HT-29 (cell line): ENCODE measurements at regions not wholly inside any gene's neighbourhood (a gene's known extent, or its start where the extent isn't known, plus 50 kb on each side); places are given as distances from the start of the nearest gene placed in this dataset.
A peak's percentile ranks its signal among the peaks of the same experiment; 100 is the strongest.

Source experiments
- DNase-seq: peaks from one replicate; pipeline ENCODE4 v3.0.0-alpha.2; 2015; ENCODE audit warnings: low spot score

DNA sequence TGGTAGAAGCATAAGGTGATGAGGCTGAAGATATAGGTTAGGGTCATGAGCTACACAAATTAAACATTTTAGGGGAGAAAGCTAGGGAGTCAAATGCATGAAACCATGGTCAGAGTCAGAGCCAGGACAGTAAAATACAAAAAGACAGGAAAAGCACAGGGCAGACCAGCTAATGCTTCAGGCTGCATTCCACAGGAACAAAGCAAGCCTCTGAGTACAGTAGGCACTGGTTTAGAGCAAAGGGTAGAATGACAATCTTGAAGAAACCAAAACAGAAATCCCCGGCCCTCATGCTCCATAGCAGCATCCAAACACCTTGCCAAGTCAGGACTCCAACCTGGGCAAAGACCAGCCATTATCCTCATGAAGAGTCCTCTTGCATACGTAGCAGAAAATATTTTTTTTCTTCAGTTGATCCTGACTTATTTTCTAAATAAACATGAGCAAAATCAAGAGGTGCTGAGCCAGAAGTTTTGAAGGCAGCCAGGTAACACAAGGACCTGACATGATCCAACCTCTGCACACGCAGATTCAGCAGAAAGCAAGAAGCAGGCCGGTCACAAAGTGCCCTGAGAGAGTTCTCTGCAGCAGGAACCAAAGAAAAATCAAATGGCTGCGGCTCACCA lies 273.1 kb downstream of the TTLL7 start:
- no peak for DNase-seq

DNA sequence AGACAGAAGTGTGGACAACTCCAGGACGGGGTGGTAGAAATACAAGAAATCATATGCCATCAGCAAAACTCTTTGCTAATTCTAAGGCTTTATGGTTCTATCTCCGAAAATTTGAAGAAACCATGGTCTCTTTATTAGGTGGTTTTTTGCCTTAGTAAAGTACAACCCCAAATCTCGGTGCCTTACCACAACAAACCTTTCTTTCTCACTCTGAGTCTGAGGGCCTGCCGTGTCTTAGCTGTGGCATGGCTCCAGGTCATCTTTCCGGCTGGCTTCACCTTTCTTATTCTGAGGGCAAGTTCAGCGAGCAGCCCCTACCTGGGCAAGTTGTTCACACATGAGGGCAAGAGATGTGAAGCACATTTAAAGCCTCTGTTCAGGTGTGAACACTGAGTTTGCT lies 280.6 kb downstream of the TTLL7 start:
- no peak for DNase-seq

DNA sequence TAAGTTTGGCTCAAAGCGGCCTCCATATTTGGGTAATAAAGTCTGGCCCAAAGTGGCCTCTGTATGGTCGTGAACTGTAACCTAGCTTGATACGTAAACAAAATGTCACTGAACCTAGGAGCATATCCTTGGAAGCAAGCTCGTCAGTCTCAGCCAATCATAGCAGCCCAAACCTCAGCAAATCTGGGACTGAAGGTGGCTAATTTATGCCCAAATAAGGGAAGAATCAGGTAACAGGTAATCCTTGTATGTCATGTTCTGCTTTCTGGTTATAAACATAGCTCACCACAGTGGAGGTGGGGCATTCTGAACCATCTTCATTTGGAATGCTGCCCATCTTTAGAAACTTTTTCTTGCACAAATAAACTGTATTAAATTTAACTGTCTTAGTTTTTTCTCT lies 281.1 kb downstream of the TTLL7 start:
- DNase-seq: no peak

DNA sequence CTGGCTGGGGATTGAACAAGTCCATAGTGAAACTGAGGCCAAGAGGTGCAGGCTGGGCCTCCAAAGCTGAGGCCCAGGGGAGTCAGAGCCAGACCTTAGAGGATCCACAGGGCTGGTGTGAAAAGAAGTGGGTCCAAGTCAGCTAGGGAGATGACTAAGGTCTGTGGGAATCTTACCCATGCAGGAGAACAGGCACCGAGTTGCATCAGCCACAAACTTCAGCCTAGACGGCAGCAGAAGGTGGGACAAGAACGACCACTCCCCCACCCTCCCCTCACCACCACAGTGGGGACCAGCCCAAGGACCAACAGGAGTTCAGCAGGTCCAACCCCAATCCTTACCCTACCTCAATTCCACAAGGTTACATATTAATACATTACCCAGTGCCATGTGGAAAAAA lies 282.3 kb downstream of the TTLL7 start:
- no peak for DNase-seq

DNA sequence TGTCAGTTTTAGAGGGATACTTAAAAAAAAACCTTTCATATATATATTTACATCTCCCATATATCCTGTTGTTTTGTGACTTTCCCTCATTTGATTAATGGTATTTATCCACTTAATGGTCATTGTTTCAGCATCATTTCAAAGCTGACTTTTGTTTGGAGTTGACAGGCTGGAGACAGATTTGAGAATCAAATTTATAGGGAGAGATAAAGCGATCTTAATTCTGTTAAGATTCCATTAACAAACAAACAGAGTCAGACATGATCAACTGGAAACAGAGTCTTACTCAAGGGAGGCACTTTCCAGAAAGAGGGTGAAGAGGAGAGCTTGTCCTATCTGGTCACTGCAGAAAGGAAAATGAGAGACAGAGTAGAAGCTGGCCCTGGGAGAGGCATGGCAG lies 283.4 kb downstream of the TTLL7 start:
- no peak for DNase-seq

DNA sequence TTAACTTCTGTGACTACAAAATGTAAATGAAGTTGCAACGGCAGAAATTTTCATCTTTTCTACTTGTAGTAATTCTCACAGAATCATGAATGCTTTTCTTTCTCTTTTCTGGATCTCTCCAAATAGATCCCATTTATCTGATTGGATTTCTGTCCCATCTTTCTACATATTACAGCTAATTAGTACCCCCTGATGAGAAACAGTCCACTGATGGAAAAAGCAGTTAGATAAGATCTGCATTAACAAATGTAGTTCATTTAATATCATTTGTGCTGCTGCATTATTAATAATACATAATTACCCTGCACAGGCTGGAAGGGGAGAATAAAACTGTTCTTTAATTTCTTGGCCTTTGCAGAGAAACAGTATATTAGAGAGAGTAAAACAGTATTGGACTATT lies 289.3 kb downstream of the TTLL7 start:
- no peak for DNase-seq

DNA sequence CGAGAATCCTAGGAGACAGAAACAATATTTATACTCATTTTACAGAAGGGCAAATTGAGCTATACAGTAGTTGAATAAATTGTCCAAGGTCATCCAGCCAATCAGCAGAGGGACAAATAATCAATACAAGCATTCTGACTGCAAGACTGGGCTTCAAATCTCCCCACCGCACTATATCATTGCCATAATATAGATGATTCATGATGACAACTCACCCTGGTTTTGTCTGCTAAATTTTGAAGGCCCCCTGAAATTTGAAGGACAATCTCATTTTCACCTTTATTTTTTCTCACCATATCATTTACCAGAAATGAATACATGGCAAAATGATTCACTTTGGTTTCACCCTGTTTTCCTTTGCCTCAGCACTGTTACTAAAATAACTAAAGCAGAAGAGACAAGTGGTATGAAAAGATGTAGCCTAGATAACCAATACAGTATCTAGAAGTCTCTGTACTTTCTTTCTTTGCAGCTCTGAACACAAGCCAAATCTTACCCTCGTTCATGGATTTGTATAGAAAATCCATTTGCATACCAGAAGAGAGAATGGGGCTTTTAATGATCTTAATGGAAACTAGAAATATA lies 292.5 kb downstream of the TTLL7 start:
- no peak for DNase-seq

DNA sequence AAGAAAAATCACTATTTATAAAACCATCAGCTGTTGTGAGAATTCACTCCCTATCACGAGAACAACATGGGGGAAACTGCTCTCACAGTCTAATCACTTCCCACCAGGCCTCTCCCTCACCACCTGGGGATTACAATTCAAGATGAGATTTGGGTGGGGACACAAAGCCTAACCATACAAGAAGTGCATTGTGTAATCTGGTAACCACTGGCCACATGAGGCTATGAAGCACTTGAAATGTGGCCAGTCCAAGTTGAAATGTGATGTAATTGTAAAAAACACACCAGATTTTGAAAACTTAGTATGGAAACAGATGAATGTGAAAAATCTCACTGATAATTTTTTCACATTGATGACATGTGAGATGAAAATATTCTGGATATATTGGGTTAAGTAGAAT lies 293.8 kb downstream of the TTLL7 start:
- no peak for DNase-seq

DNA sequence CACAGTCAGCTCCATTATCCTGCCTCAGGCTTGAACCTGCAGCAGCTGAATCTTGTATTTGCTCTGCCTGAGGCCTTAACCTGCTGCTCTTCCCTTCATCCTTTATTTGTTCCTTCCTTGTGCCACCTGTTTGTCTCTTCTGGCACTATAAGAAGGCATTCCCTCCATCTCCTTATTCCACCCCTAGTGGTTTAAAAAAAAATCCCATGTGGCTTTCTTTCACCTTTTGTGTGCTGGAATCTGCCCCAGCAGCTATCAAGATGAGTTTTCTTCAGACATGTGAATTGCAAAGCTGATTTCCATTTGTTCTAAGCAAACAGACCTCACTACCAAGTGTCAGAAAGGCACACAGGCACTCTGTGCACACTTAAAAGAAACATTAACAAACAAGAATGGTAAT lies 294.6 kb downstream of the TTLL7 start:
- DNase-seq: peak; percentile 4

DNA sequence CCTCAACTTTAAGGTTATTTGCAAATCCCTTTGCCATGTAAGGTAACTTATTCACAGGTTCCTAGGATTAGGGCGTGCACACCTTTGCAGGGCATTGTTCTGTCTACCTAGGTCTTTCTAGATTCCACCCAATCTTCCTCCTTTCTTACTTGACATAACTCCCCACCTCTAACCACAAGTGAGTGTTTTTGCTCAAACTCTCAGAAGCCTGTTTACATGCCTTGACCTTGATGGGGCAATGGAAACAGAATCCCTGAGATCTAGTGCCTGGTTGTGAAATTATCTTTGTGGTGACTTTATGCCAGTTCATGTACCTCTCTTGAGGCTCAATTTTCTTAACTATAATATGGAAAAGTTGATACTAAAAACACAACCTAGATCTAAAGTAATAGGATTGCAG lies 296.6 kb downstream of the TTLL7 start:
- no peak for DNase-seq

DNA sequence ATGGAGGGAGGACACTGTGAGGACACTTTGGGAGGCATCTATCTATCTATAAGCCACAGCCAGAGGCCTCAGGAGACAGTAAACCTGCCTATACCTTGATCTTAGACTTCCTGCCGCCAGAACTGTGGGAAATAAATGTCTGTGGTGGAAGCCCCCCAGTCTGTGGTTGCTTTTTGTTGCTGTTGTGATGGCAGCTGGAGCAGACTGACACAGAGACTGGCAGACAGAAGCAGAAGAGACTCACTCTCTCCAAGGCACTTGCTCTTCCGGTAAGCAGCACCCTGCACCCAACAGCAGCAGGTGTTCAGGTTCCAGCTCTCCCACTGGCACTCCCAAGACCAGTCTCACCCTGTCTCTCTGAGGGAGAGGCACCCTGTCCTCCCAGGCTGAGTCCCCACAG lies 297.6 kb downstream of the TTLL7 start:
- DNase-seq: no peak

DNA sequence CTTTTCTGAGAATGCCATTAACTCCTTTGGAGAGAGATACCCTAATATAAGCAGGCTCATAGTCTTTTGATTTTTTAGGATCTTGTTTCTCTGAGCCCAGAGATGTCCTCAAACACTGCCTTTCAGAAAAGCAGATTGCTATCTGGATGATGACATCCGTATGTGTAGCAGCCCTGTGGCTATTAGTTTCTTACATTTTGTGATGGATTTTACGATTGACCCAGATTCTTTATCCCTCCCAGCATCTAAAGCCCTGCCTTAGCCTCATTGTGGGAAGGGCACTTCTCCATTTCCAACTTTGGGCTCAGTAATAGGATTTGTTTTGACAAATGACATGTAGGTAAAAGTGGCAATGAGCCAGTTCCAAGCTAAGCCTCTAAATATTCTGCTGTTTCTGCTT lies 300.3 kb downstream of the TTLL7 start:
- no peak for DNase-seq

DNA sequence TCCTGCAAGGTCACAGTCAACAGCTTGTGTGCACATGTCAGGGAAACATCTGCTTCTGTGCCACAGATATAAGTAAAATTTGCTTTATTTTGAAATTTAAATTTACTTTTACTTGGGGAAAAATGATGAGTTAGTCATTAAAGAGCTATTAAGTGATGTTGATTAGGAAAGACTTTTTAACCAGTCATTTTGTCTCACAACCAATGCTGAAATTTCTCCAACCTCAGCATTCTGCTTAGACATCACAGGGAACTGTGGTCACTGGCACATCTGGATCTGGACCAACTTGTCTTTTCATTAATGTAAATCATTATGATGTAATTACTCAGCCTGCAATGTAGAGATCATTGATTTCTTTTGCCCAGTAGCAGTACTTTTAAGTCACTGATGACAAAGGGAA lies 301.0 kb downstream of the TTLL7 start:
- no peak for DNase-seq

DNA sequence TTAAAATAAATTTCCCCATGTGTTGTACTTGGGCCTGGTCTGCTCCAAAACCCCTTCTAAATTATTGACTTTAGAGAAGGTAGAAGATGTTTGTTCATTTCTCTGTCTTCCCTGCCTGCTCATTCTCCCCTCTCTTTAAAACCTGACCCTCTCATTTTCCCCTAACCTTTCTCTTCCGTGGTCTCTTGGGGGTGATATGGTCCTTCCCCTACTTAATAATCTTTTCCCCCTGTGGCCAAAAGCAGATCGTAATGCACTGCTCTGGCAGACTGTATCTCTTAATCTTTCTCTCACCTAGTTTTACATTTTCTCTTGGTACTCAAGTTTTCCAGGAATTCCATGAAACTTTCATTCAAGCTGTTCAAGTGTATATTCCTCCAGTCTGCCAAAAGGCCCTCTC lies 301.7 kb downstream of the TTLL7 start:
- no peak for DNase-seq

DNA sequence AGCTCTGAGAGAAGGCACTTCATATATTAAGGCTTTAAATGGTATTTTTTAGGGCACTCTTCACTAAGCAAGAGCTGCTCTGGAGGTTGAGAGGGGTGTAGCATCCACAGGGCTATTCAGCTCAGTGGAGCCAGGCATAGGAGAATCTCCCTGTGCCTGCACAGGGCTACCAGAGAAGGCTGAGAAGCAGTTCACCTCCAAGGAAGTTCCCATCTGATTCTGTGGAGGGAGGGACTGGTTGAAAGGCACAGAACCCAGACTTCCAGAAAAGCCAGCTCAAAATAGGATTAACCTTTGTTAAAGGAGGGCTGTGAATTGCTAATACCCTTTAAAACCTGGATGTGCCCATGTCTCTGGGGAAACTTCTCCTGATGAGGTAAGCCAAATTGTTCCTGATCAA lies 304.5 kb downstream of the TTLL7 start:
- DNase-seq: no peak

DNA sequence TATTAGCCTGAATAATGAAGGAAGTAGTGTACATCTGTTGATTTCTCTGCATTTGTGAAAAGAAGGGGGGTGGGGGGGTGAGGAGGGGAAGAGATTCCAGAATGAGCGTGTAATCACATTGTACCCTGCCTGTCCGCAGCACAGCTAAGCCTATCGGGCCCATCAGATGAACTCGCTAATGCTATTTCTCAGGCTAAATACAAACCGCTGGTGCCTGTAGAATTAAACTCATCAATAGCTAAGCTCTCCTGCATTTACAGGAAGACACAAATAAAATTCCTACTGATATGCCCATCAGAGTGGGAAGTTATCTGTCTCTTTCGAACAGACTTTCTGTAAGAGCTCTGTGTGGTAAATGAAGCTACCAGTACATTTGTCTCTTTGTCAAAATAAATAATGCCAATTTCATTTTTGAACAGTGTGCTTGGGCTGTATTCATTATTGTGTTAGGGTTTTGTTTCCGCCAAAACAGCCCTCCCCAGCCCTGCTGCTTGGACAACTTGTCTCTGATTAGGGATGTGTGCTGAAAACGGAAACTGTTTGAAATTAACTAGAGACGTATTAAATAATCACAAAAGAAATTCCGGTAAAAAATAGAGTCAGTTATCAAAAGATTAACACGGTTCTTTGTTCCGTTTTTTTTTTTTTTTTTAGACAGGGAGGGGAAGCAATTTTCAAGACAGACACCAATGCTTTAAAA lies 305.4 kb downstream of the TTLL7 start:
- DNase-seq: no peak

DNA sequence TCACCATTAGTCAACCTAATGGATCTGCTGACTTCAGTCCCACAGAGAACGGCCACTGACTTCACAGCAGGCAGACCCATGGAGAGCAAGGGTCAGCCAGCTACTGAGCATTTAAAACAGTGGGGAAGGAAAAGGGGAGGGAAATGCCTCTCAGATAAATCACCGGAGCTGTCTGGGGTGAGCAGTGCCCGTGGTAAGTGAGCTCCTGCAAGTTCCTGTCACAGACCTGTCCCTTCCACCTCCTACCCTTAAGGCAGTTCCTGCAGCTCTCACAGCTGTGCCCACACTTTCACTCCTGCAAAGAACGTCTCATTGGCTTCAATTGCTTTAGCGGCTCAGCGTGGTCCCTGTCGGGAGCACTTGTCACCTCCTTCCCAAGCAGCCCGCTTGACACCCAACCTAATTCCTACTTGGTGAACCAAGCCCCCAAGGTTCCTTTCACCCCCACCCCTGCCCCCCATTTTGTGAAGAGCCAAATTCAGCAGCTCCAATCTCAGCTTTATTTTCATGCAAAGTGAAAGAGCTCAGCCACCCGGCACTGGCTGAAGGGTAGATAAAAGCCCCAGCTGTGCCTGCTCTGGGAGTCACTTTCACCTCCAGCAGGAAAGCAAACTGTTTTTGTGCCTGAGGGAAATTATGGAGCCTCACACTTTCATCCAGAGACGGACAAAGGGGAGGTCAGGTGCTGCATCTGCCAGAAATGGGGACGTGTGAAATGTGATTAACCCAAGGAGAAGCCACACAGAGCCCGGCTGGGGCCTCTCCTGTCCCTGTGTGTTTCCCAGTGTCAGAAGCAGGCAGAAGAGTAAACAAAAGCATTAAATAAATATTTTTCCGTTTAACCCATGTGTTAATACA lies 306.2 kb downstream of the TTLL7 start:
- no peak for DNase-seq

DNA sequence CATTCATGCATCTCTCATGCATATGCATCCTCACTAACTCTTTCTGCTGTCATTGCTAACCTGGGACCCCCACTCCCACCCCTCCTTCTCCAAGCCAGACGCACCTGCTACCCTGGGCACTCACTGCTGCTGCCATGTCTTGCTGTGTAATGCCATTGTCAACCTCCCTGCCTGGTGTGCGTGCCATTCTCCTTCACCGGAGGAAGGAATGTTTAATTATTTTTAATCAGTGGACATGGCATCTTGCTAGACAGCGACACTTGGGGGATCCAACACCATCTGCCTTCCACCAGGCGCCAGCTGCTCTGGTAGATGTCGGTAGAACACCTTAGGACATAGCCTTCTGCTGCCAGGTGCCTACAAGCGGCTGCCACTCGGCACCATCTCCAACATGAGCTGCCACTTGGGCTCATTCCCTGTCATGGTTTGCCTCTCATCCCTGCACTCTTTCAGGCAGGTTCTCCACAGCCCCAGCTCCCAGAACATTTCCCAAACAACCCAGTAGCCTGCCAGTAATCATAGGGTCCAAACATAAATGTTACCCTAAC lies 306.9 kb downstream of the TTLL7 start:
- DNase-seq: no peak

DNA sequence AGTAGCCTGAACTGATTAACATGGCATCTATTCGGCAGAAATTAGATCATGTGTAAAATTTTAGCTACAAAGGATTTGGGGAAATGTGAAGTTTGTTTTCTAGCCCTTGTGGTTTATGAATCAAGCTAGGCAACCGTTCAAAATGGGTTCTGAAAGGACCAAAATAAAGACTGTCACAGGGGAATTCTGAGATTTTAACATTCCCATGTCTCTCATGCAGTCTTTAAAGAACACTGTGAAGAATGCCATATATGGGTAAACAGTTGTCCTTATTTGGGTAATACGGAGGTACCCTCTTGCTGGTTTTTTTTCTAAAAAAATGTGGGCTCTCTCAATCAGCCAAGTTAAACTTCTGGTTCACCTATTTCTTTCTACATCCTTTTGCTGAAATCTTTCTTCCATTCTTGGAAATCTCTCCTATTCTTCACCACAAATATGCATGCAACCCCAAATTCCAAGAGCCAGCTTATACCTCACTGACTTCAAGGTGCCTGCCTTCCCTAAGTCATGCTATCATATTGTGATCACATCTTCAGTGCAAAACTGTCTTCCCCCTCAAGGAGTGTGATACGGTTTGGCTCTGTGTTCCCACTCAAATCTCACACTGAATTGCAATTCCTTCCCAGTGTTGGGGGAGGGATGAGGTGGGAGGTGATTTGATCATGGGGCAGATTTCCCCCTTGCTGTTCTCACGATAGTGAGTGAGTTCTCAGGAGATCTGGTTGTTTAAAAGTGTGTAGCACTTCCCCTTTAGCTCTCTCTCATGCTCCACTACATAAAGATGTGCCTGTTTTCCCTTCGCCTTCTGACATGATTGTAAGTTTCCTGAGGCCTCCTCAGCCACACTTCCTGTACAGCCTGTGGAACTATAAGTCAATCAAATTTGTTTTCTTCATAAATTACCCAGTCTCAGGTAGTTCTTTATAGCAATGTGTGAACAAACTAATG lies 308.7 kb downstream of the TTLL7 start:
- DNase-seq: no peak

DNA sequence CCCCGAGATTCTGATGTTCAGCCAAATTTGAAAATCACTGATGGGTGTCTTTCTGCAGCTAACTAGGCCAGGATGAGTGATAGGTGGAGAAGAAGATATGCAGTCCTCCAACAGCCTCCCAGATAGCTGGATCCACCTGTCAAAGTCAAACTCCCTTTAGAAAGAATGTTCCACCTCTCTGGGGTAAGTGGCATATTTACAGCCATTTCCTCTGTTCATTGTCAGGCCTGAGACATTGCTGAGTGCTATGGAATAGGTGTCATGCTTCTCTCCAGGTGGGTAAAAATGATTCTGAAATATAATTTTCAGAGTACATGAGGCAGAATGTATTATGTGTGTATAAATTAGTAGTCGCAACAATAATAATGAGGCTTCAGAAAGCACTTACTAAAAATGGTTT lies 316.8 kb downstream of the TTLL7 start:
- no peak for DNase-seq

DNA sequence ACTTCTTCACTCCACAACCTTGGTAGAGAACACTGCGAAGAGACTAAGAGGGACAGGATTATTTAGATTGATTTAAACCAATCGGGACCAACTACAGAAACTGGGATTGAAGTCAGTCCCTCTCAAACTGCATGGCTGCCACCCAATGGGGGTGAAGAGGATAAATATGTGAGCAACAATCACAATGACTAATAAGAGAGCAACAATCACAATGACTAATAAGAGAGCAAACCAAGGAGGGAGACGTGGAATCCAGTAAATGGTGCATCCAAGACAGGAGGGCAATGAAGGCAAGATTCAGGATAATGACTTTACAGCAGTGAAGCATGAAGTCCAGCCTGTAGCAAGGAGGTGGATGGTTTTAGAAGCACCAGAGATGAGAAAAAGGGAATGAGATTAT lies 322.8 kb downstream of the TTLL7 start:
- no peak for DNase-seq
